ENCODE measurements at regions not wholly inside any gene's neighbourhood (a gene's known extent, or its start where the extent isn't known, plus 50 kb on each side); places are given as distances from the start of the nearest gene placed in this dataset.

DNA sequence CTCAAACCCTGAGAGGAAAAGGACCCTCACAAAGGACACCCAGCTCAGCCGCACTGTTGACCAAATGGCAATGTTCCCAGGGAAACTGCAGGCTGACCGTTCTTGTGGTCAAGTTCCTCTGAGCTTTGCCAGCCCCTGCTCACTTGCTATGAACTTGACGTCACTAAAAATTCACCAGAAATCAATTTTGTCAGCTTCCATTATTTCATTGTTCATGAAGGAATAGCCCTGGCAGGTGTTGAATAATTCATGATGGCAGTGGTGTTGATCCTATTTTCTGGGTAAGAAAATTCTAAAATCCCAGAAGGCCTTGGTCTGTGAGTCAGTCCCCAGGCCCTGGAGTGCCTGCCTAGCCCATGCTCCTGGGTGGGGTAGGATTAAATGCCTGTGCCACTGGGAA is 318.9 kb downstream of the ZNF326 start:
- H3K4me3 ChIP-seq (ENCODE audit: low read depth in 1 of 2, low read length in 2 of 2): no peak overlapping the region
- ATAC-seq (ENCODE audit: insufficient read depth, low read depth): no peak
- no peaks in the 10 kb centered on the region for H3K36me3 ChIP-seq (ENCODE audit: insufficient read depth, low read length)
- no peaks in the 10 kb centered on the region for H3K9me3 ChIP-seq (ENCODE audit: insufficient read depth, low read length, severe bottlenecking)
- H3K4me1 ChIP-seq (ENCODE audit: insufficient read depth, low read length): no peaks in the 10 kb centered on the region
- DNase-seq: no peak
- no peak overlapping the region for H3K9ac ChIP-seq (ENCODE audit: low read depth, low read length)
- TF ChIP-seq, protein P1, sequence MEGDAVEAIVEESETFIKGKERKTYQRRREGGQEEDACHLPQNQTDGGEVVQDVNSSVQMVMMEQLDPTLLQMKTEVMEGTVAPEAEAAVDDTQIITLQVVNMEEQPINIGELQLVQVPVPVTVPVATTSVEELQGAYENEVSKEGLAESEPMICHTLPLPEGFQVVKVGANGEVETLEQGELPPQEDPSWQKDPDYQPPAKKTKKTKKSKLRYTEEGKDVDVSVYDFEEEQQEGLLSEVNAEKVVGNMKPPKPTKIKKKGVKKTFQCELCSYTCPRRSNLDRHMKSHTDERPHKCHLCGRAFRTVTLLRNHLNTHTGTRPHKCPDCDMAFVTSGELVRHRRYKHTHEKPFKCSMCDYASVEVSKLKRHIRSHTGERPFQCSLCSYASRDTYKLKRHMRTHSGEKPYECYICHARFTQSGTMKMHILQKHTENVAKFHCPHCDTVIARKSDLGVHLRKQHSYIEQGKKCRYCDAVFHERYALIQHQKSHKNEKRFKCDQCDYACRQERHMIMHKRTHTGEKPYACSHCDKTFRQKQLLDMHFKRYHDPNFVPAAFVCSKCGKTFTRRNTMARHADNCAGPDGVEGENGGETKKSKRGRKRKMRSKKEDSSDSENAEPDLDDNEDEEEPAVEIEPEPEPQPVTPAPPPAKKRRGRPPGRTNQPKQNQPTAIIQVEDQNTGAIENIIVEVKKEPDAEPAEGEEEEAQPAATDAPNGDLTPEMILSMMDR (IDR thresholded peaks at IDR 0.05; ENCODE audit: borderline replicate concordance, extremely low read depth, low read length, poor library complexity, severe bottlenecking): no peak
- TF ChIP-seq EZH2 (IDR thresholded peaks at IDR 0.05; ENCODE audit: borderline replicate concordance, low read depth, low read length, severe bottlenecking): no peak
- no peaks in the 10 kb centered on the region for H3K27me3 ChIP-seq (ENCODE audit: insufficient read depth, low read length, poor library complexity)
- no peaks in the 10 kb centered on the region for H4K20me1 ChIP-seq (ENCODE audit: insufficient read depth, low read length)
- no peak overlapping the region for H2AFZ ChIP-seq (ENCODE audit: low read depth, low read length)
- no peaks in the 10 kb centered on the region for H3K79me2 ChIP-seq (ENCODE audit: insufficient read depth, low read length)
- H3K4me2 ChIP-seq (ENCODE audit: insufficient read depth, low read length): no peak overlapping the region
- H3K27ac ChIP-seq (ENCODE audit: low read length): no peak overlapping the region

DNA sequence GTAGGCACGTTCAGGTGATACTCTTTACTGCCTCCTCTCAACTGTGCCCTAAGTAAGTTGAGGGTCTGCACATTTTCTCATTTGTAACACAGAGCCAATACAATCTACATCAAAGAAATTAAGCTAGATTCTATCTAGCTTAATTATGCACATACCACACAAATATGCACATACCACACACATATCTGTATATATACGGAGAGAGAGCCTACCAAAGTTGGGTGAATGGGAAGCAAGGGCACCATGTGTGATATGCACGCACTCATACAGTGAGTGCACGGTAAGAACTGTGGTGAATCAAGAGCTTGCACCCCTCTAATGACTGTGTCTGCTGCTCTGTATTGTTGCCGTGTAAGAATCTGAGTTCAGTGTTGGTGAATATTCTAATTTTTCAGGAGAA is 314.9 kb downstream of the ZNF326 start:
- Histone ChIP-seq H3K27me3 (ENCODE audit: insufficient read depth, low read length, poor library complexity) (no peaks in the 10 kb centered on the region), H3K4me2 (ENCODE audit: insufficient read depth, low read length) (no peak overlapping the region), H4K20me1 (ENCODE audit: insufficient read depth, low read length) (no peaks in the 10 kb centered on the region), H3K79me2 (ENCODE audit: insufficient read depth, low read length) (no peaks in the 10 kb centered on the region), H3K4me1 (ENCODE audit: insufficient read depth, low read length) (no peaks in the 10 kb centered on the region), H3K36me3 (ENCODE audit: insufficient read depth, low read length) (no peaks in the 10 kb centered on the region), H3K9ac (ENCODE audit: low read depth, low read length) (no peak overlapping the region), H2AFZ (ENCODE audit: low read depth, low read length) (no peak overlapping the region), H3K4me3 (ENCODE audit: low read depth in 1 of 2, low read length in 2 of 2) (no peak overlapping the region), H3K27ac (ENCODE audit: low read length) (no peak overlapping the region), H3K9me3 (ENCODE audit: insufficient read depth, low read length, severe bottlenecking) (peaks cover 2% of the 10 kb centered on the region)
- DNase-seq (no peak), ATAC-seq (ENCODE audit: insufficient read depth, low read depth) (no peak)
- TF ChIP-seq, protein P1 (IDR thresholded peaks at IDR 0.05; ENCODE audit: borderline replicate concordance, extremely low read depth, low read length, poor library complexity, severe bottlenecking): no peak
- no peak for TF ChIP-seq EZH2 (IDR thresholded peaks at IDR 0.05; ENCODE audit: borderline replicate concordance, low read depth, low read length, severe bottlenecking)

DNA sequence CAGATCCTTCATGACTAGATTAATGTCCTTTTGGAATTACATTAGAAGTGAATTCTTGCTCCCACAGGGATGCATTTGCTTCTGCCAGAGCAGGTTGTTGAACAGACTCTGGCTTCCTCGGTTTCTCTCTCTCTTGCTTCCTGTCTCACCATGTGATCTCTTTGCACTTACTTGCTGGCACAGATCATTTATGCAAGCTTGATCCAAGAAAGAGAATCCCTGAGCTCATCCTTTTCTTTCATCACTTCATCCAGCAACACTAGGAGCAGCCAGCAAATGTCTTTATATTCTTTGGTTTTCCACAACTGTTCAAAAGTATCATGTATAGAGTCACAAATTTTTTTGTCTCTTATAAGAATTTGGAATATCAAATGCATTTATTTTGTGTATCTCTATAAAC is 313.5 kb downstream of the ZNF326 start:
- H3K79me2 ChIP-seq (ENCODE audit: insufficient read depth, low read length): no peaks in the 10 kb centered on the region
- no peak for DNase-seq
- TF ChIP-seq, protein P1 (IDR thresholded peaks at IDR 0.05; ENCODE audit: borderline replicate concordance, extremely low read depth, low read length, poor library complexity, severe bottlenecking): no peak
- TF ChIP-seq EZH2 (IDR thresholded peaks at IDR 0.05; ENCODE audit: borderline replicate concordance, low read depth, low read length, severe bottlenecking): no peak
- H3K9ac ChIP-seq (ENCODE audit: low read depth, low read length): no peak overlapping the region
- no peak overlapping the region for H3K4me2 ChIP-seq (ENCODE audit: insufficient read depth, low read length)
- ATAC-seq (ENCODE audit: insufficient read depth, low read depth): no peak
- no peaks in the 10 kb centered on the region for H4K20me1 ChIP-seq (ENCODE audit: insufficient read depth, low read length)
- no peak overlapping the region for H3K4me3 ChIP-seq (ENCODE audit: low read depth in 1 of 2, low read length in 2 of 2)
- H2AFZ ChIP-seq (ENCODE audit: low read depth, low read length): no peak overlapping the region
- H3K9me3 ChIP-seq (ENCODE audit: insufficient read depth, low read length, severe bottlenecking): peaks cover 2% of the 10 kb centered on the region
- no peaks in the 10 kb centered on the region for H3K36me3 ChIP-seq (ENCODE audit: insufficient read depth, low read length)
- no peak overlapping the region for H3K27ac ChIP-seq (ENCODE audit: low read length)
- no peaks in the 10 kb centered on the region for H3K27me3 ChIP-seq (ENCODE audit: insufficient read depth, low read length, poor library complexity)
- H3K4me1 ChIP-seq (ENCODE audit: insufficient read depth, low read length): no peaks in the 10 kb centered on the region

DNA sequence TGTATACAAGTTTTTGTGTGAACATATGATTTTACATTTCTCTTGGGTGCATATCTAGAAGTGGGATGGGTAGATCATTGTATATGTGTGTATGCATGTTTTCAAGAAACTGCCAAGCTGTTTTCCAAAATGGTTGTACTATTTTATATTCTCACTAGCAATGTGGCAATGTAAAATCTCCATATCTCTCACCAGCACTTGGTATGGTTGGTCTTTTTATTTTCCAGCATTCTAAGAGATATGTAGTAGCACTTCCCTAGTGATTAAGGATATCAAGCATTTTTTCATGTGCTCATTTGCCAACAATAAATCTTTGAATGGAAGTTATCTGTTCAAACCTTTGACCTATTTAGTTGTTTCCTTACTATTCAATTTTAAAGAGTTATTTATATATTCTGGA is 310.7 kb downstream of the ZNF326 start:
- H3K4me3 ChIP-seq (ENCODE audit: low read depth in 1 of 2, low read length in 2 of 2): no peak overlapping the region
- ATAC-seq (ENCODE audit: insufficient read depth, low read depth) (no peak), DNase-seq (no peak)
- no peaks in the 10 kb centered on the region for H3K27me3 ChIP-seq (ENCODE audit: insufficient read depth, low read length, poor library complexity)
- H4K20me1 ChIP-seq (ENCODE audit: insufficient read depth, low read length): no peaks in the 10 kb centered on the region
- H3K27ac ChIP-seq (ENCODE audit: low read length): no peak overlapping the region
- no peak overlapping the region for H3K4me2 ChIP-seq (ENCODE audit: insufficient read depth, low read length)
- no peak for TF ChIP-seq EZH2 (IDR thresholded peaks at IDR 0.05; ENCODE audit: borderline replicate concordance, low read depth, low read length, severe bottlenecking)
- TF ChIP-seq, protein P1 (IDR thresholded peaks at IDR 0.05; ENCODE audit: borderline replicate concordance, extremely low read depth, low read length, poor library complexity, severe bottlenecking): no peak
- no peaks in the 10 kb centered on the region for H3K36me3 ChIP-seq (ENCODE audit: insufficient read depth, low read length)
- no peak overlapping the region for H3K9ac ChIP-seq (ENCODE audit: low read depth, low read length)
- peaks cover 2% of the 10 kb centered on the region for H3K9me3 ChIP-seq (ENCODE audit: insufficient read depth, low read length, severe bottlenecking)
- H3K4me1 ChIP-seq (ENCODE audit: insufficient read depth, low read length): no peaks in the 10 kb centered on the region
- H3K79me2 ChIP-seq (ENCODE audit: insufficient read depth, low read length): no peaks in the 10 kb centered on the region
- H2AFZ ChIP-seq (ENCODE audit: low read depth, low read length): no peak overlapping the region

All from DND-41 (cell line).